Endothelial cell of umbilical vein (primary cell): ENCODE measurements at regions not wholly inside any gene's neighbourhood (a gene's known extent, or its start where the extent isn't known, plus 50 kb on each side); places are given as distances from the start of the nearest gene placed in this dataset.

Source experiments
- BruUV-seq: library from RNA; stranded (reverse); fragments of 400-500 nt; replicated peaks from 2 replicates; lab custom pipeline; 2021; lab: Mats Ljungman, UMichigan
- CTCF ChIA-PET: fragments of 300-600, 350-600 bp; sonication (Branson Sonifier 250); formaldehyde crosslinking; loops from one replicate; lab custom pipeline; 2021; ENCODE audit warnings: antibody characterized with exemption, inconsistent platforms; lab: Charles Lee
- POLR2A ChIA-PET: fragments of 300-600, 350-600 bp; sonication (Branson Sonifier 250); formaldehyde crosslinking; loops from one replicate; lab custom pipeline; 2021; ENCODE audit warnings: antibody characterized with exemption, inconsistent platforms; lab: Charles Lee
- DNase-seq: peaks from one replicate; pipeline ENCODE4 v3.0.0-alpha.2; 2011; ENCODE audit warnings: low read depth, low spot score
- FAIRE-seq: peaks from 2 replicates; lab custom pipeline; 2011; peaks lifted over from hg19 to GRCh38; lab: Jason Lieb, UNC
- H2AFZ ChIP-seq: 2 replicates; pipeline ENCODE4 v1.6.0; 2012; ENCODE audit warnings: low read depth, low read length, control low read depth, inconsistent platforms
- H3K27ac ChIP-seq: 2 replicates; pipeline ENCODE4 v1.5.1; 2011; ENCODE audit warnings: low read depth, mild to moderate bottlenecking, control low read depth, low read length, moderate library complexity; ENCODE audit not compliant: insufficient read depth
- H3K27me3 ChIP-seq, 2 experiments: 2 replicates each; pipeline versions ENCODE4 v1.6.0 to v1.6.1; 2011; ENCODE audit warnings: low read length in 2 of 2, mixed read lengths in 1 of 2; ENCODE audit not compliant: control insufficient read depth in 2 of 2, insufficient read depth in 2 of 2
- H3K36me3 ChIP-seq, 2 experiments: 2 replicates in 1 of 2; 3 replicates in 1 of 2; pipeline ENCODE4 v1.5.1; 2011; ENCODE audit warnings: low read length in 2 of 2, mild to moderate bottlenecking in 1 of 2, moderate library complexity in 1 of 2; ENCODE audit not compliant: control insufficient read depth in 2 of 2, insufficient read depth in 2 of 2; ENCODE audit errors: extremely low read depth in 1 of 2
- H3K4me1 ChIP-seq: 3 replicates; pipeline ENCODE4 v1.5.1; 2011; ENCODE audit warnings: mild to moderate bottlenecking, low read length; ENCODE audit not compliant: control insufficient read depth, insufficient read depth; ENCODE audit errors: extremely low read depth
- H3K4me2 ChIP-seq: 2 replicates; pipeline ENCODE4 v1.6.1; 2011; ENCODE audit warnings: low read length, control low read depth, mixed read lengths; ENCODE audit not compliant: insufficient read depth
- H3K4me3 ChIP-seq, 3 experiments: fragments of 200-600 bp in 1 of 3; sonication (generic), shearing (Covaris generic) in 1 of 3; replicated peaks in 1 of 3; 2 replicates each; pipeline ENCODE4 v1.5.1; 2011 to 2016; ENCODE audit warnings: control low read depth in 3 of 3, low read length in 3 of 3, mild to moderate bottlenecking in 2 of 3, inconsistent platforms in 1 of 3, low read depth in 1 of 3, moderate library complexity in 1 of 3; ENCODE audit not compliant: insufficient read depth in 1 of 3
- H3K79me2 ChIP-seq: 2 replicates; pipeline ENCODE4 v1.6.0; 2012; ENCODE audit warnings: low read length, inconsistent platforms; ENCODE audit not compliant: control insufficient read depth, insufficient read depth
- H3K9ac ChIP-seq: replicated peaks from 2 replicates; pipeline ENCODE3; 2011; ENCODE audit warnings: low read length, control low read depth; ENCODE audit not compliant: insufficient read depth; ENCODE audit errors: extremely low read depth
- H3K9me1 ChIP-seq: replicated peaks from 3 replicates; pipeline ENCODE4 v1.6.0; 2011; ENCODE audit warnings: mild to moderate bottlenecking, low read length; ENCODE audit not compliant: control insufficient read depth, insufficient read depth; ENCODE audit errors: extremely low read depth
- H3K9me3 ChIP-seq: replicated peaks from 2 replicates; pipeline ENCODE4 v1.5.1; 2012; ENCODE audit warnings: low read length, inconsistent platforms; ENCODE audit not compliant: control insufficient read depth, insufficient read depth
- H4K20me1 ChIP-seq: replicated peaks from 2 replicates; pipeline ENCODE3; 2011; ENCODE audit warnings: mild to moderate bottlenecking, low read length; ENCODE audit not compliant: control insufficient read depth, insufficient read depth; ENCODE audit errors: extremely low read depth
- CTCF ChIP-seq, 2 donors: IDR thresholded peaks; 1 replicate in 1 of 2; 2 replicates in 1 of 2; pipeline ENCODE4 v1.5.1; 2011; ENCODE audit warnings: low read length in 2 of 2, mild to moderate bottlenecking in 2 of 2, moderate library complexity in 2 of 2, control low read depth in 1 of 2, inconsistent platforms in 1 of 2, low read depth in 1 of 2; ENCODE audit not compliant: insufficient read depth in 1 of 2; ENCODE audit errors: extremely low read depth in 1 of 2
- EZH2 ChIP-seq: IDR thresholded peaks from 2 replicates; pipeline ENCODE4 v1.6.1; 2012; ENCODE audit warnings: borderline replicate concordance, low read depth, mild to moderate bottlenecking, moderate library complexity, low read length, inconsistent platforms; ENCODE audit not compliant: severe bottlenecking
- FOS ChIP-seq: IDR thresholded peaks from 2 replicates; pipeline ENCODE4 v1.6.1; 2011; ENCODE audit warnings: mild to moderate bottlenecking, low read length, moderate library complexity, borderline replicate concordance; ENCODE audit not compliant: insufficient read depth
- GATA2 ChIP-seq: IDR thresholded peaks from 2 replicates; pipeline ENCODE4 v1.7.0; 2011; ENCODE audit warnings: low read depth, mild to moderate bottlenecking, moderate library complexity, mixed read lengths, low read length; ENCODE audit not compliant: insufficient read length, insufficient read depth
- JUN ChIP-seq: IDR thresholded peaks from 2 replicates; pipeline ENCODE4 v1.6.1; 2011; ENCODE audit warnings: borderline replicate concordance, low read depth; ENCODE audit not compliant: insufficient read length, insufficient read depth
- MAX ChIP-seq: IDR thresholded peaks from 2 replicates; pipeline ENCODE4 v1.6.1; 2011; ENCODE audit not compliant: insufficient read depth, insufficient read length
- MYC ChIP-seq: IDR thresholded peaks from one replicate; pipeline ENCODE4 v1.6.1; 2011; ENCODE audit warnings: mild to moderate bottlenecking, low read depth, low read length
- POLR2A ChIP-seq: IDR thresholded peaks from 2 replicates; pipeline ENCODE4 v1.6.1; 2012; ENCODE audit warnings: low read depth, mild to moderate bottlenecking, control low read depth, low read length
- POLR2AphosphoS5 ChIP-seq: IDR thresholded peaks from 2 replicates; pipeline ENCODE4 v1.6.1; 2012; ENCODE audit warnings: low read depth, mild to moderate bottlenecking, control low read depth, low read length, moderate library complexity; ENCODE audit not compliant: insufficient read depth
- dilution Hi-C: fragments of 300-500 bp; cut with MboI; formaldehyde crosslinking; loops from one replicate; pipeline ENCODE4 v1.15.0; 2019; ENCODE audit warnings: low sequenced_read_pairs; ENCODE audit not compliant: extremely low pct_ligation_motif_present
- intact Hi-C: fragments of 100-400 bp; cut with micrococcal nuclease; formaldehyde crosslinking; loops from one replicate; pipeline ENCODE4 v1.10.0; 2022

GRCh38 chr20:20851385-20851784 lies 138.9 kb upstream of the RALGAPA2 start:
- TF ChIP-seq GATA2 (no peak), EZH2 (no peak), POLR2AphosphoS5 (no peak), FOS (no peak), CTCF (IDR thresholded peaks at IDR 0.05; ENCODE audit: extremely low read depth in 1 of 2, insufficient read depth in 1 of 2, low read depth in 1 of 2, low read length in 2 of 2) (no peak), MYC (no peak), MAX (no peak), JUN (no peak), POLR2A (no peak)
- H4K20me1 ChIP-seq: no peaks in the 10 kb centered on the region
- no peak overlapping the region for H3K4me3 ChIP-seq
- no peak overlapping the region for H2AFZ ChIP-seq
- FAIRE-seq (no peak), DNase-seq (no peak)
- CTCF ChIA-PET: interaction anchor here (0.7 to 2.6 kb wide), 4 partner anchors 8 to 14 kb away, joined by 3 to 19 read pairs (median 4); no protein-coding TSS in a partner anchor
- H3K9me3 ChIP-seq: no peaks in the 10 kb centered on the region
- no peaks in the 10 kb centered on the region for H3K4me1 ChIP-seq
- POLR2A ChIA-PET: interaction anchor here (0.7 kb wide), 1 partner anchor 67 kb away, joined by 4 read pairs; no protein-coding TSS in a partner anchor
- H3K36me3 ChIP-seq: no peaks in the 10 kb centered on the region
- no TSS peak for BruUV-seq
- H3K79me2 ChIP-seq: no peaks in the 10 kb centered on the region
- intact Hi-C loops (no loop called here), dilution Hi-C loops (no loop called here)
- no peaks in the 10 kb centered on the region for H3K9me1 ChIP-seq
- peaks cover 0 to 5% of the 10 kb centered on the region in 2 experiments for H3K27me3 ChIP-seq
- H3K4me2 ChIP-seq: no peak overlapping the region
- H3K27ac ChIP-seq: no peak overlapping the region
- H3K9ac ChIP-seq: no peak overlapping the region
